CD14-positive monocyte (primary cell): ENCODE measurements at regions not wholly inside any gene's neighbourhood (a gene's known extent, or its start where the extent isn't known, plus 50 kb on each side); places are given as distances from the start of the nearest gene placed in this dataset.

ENCODE experiments used
- DNase-seq, 3 donors: peaks; one replicate each; pipeline ENCODE4 v3.0.0-alpha.2; 2011 to 2022
- H2AFZ ChIP-seq: 2 replicates; pipeline ENCODE4 v1.6.0; 2012; ENCODE audit warnings: mild to moderate bottlenecking, low read depth, low read length, inconsistent platforms; ENCODE audit not compliant: insufficient read depth, poor library complexity, severe bottlenecking
- H3K27ac ChIP-seq, 2 donors: 1 replicate in 1 of 2; 2 replicates in 1 of 2; pipeline ENCODE4 v1.5.1; 2012 to 2013; ENCODE audit warnings: low read length in 2 of 2, control low read depth in 1 of 2, inconsistent platforms in 1 of 2, low read depth in 1 of 2, mild to moderate bottlenecking in 1 of 2
- H3K27me3 ChIP-seq, 2 donors: one replicate each; pipeline versions ENCODE4 v1.6.0 to v1.6.1; 2011 to 2013; ENCODE audit warnings: low read length in 2 of 2; ENCODE audit not compliant: control insufficient read depth in 2 of 2, insufficient read depth in 2 of 2
- H3K36me3 ChIP-seq, 2 donors: replicated peaks in 1 of 2; 1 replicate in 1 of 2; 2 replicates in 1 of 2; pipeline versions ENCODE4 v1.5.1 to v1.6.1; 2012 to 2013; ENCODE audit warnings: low read length in 2 of 2, control low read depth in 1 of 2, inconsistent platforms in 1 of 2, mild to moderate bottlenecking in 1 of 2; ENCODE audit not compliant: insufficient read depth in 2 of 2, control insufficient read depth in 1 of 2
- H3K4me1 ChIP-seq, 2 donors: 1 replicate in 1 of 2; 2 replicates in 1 of 2; pipeline versions ENCODE4 v1.5.1 to v1.6.1; 2012 to 2013; ENCODE audit warnings: low read length in 2 of 2, control low read depth in 1 of 2, inconsistent platforms in 1 of 2, mild to moderate bottlenecking in 1 of 2, moderate library complexity in 1 of 2; ENCODE audit not compliant: insufficient read depth in 2 of 2, control insufficient read depth in 1 of 2
- H3K4me2 ChIP-seq: replicated peaks from 2 replicates; pipeline ENCODE3; 2012; ENCODE audit warnings: low read length, moderate library complexity, mild to moderate bottlenecking; ENCODE audit not compliant: poor library complexity, severe bottlenecking; ENCODE audit errors: extremely low read depth
- H3K4me3 ChIP-seq, 3 experiments: fragments of 200-600 bp in 1 of 3; sonication (generic) in 1 of 3; replicated peaks in 1 of 3; 1 replicate in 2 of 3; 2 replicates in 1 of 3; pipeline ENCODE4 v1.5.1; 2011 to 2013; ENCODE audit warnings: low read length in 3 of 3, mild to moderate bottlenecking in 3 of 3, control low read depth in 2 of 3, low read depth in 2 of 3, inconsistent platforms in 1 of 3, moderate library complexity in 1 of 3
- H3K79me2 ChIP-seq: 2 replicates; pipeline ENCODE4 v1.6.0; 2012; ENCODE audit warnings: mild to moderate bottlenecking, control low read depth, inconsistent platforms, low read length, moderate library complexity; ENCODE audit not compliant: insufficient read depth
- H3K9ac ChIP-seq: 2 replicates; pipeline ENCODE4 v1.6.0; 2017; ENCODE audit warnings: low read length, mild to moderate bottlenecking; ENCODE audit not compliant: insufficient read depth, poor library complexity, severe bottlenecking
- H3K9me3 ChIP-seq, 2 donors: replicated peaks in 1 of 2; 1 replicate in 1 of 2; 2 replicates in 1 of 2; pipeline versions ENCODE4 v1.5.1 to v1.6.1; 2012 to 2013; ENCODE audit warnings: low read length in 2 of 2, control low read depth in 1 of 2; ENCODE audit not compliant: control insufficient read depth in 1 of 2, insufficient read depth in 1 of 2
- H4K20me1 ChIP-seq: 2 replicates; pipeline ENCODE4 v1.6.0; 2012; ENCODE audit warnings: mild to moderate bottlenecking, low read length, control low read depth, moderate library complexity; ENCODE audit not compliant: insufficient read depth
- H3K27ac Mint-ChIP-seq, 7 donors: one replicate each; pipeline ENCODE4 v1.8.0; 2020; ENCODE audit warnings: mild to moderate bottlenecking in 7 of 7, mixed read lengths in 7 of 7, moderate library complexity in 6 of 7, inconsistent platforms in 2 of 7
- H3K27me3 Mint-ChIP-seq, 3 donors: one replicate each; pipeline ENCODE4 v1.8.0; 2021 to 2022; ENCODE audit warnings: low read depth in 3 of 3, mild to moderate bottlenecking in 3 of 3, mixed read lengths in 3 of 3, moderate library complexity in 3 of 3, inconsistent platforms in 1 of 3
- H3K36me3 Mint-ChIP-seq, 2 donors: one replicate each; pipeline ENCODE4 v1.8.0; 2020; ENCODE audit warnings: mixed read lengths in 2 of 2, inconsistent platforms in 1 of 2, mild to moderate bottlenecking in 1 of 2
- H3K4me1 Mint-ChIP-seq: one replicate; pipeline ENCODE4 v1.8.0; 2020; ENCODE audit warnings: mild to moderate bottlenecking, mixed read lengths
- H3K4me3 Mint-ChIP-seq, 2 donors: one replicate each; pipeline ENCODE4 v1.8.0; 2020; ENCODE audit warnings: mild to moderate bottlenecking in 2 of 2, mixed read lengths in 2 of 2, moderate library complexity in 1 of 2
- H3K9me3 Mint-ChIP-seq, 7 donors: one replicate each; pipeline ENCODE4 v1.8.0; 2020 to 2022; ENCODE audit warnings: mixed read lengths in 7 of 7, mild to moderate bottlenecking in 6 of 7, moderate library complexity in 6 of 7, inconsistent platforms in 2 of 7
- WGBS: methylation state at CpG from one replicate; pipeline ENCODE4 v1.1.5; 2013; ENCODE audit warnings: missing lambda C conversion rate; ENCODE audit not compliant: insufficient coverage; 5-methylcytosine and 5-hydroxymethylcytosine counted together
- intact Hi-C, 2 donors: fragments of 100-400 bp; cut with micrococcal nuclease; formaldehyde crosslinking; loops; one replicate each; pipeline versions ENCODE4 v1.15.0 to v1.15.1; 2023
- TF ChIP-seq, protein P1 (sequence below): fragments of 200-600 bp; IDR thresholded peaks from one replicate; pipeline ENCODE4 v1.8.0; 2022; ENCODE audit warnings: antibody characterized with exemption, mild to moderate bottlenecking

- H3K4me2 ChIP-seq = no peak overlapping the region
- H3K27ac ChIP-seq = no peak overlapping the region
- no peaks in the 10 kb centered on the region for H3K79me2 ChIP-seq
- no peak overlapping the region for H3K9ac ChIP-seq
- Mint-ChIP-seq H3K27me3 (no peaks in the 10 kb centered on the region), H3K9me3 (peaks cover 0 to 6% (median 2%) of the 10 kb centered on the region in 7 donors), H3K36me3 (no peaks in the 10 kb centered on the region), H3K4me1 (no peaks in the 10 kb centered on the region), H3K27ac (no peak overlapping the region), H3K4me3 (no peak overlapping the region)
- H3K4me1 ChIP-seq = no peaks in the 10 kb centered on the region
- DNase-seq = no peak
- H3K36me3 ChIP-seq = no peaks in the 10 kb centered on the region
- intact Hi-C loops = no loop called here
- 90% methylated on average over 2 of the region's 6 CpGs for WGBS
- no peaks in the 10 kb centered on the region for H3K27me3 ChIP-seq
- TF ChIP-seq, protein P1, sequence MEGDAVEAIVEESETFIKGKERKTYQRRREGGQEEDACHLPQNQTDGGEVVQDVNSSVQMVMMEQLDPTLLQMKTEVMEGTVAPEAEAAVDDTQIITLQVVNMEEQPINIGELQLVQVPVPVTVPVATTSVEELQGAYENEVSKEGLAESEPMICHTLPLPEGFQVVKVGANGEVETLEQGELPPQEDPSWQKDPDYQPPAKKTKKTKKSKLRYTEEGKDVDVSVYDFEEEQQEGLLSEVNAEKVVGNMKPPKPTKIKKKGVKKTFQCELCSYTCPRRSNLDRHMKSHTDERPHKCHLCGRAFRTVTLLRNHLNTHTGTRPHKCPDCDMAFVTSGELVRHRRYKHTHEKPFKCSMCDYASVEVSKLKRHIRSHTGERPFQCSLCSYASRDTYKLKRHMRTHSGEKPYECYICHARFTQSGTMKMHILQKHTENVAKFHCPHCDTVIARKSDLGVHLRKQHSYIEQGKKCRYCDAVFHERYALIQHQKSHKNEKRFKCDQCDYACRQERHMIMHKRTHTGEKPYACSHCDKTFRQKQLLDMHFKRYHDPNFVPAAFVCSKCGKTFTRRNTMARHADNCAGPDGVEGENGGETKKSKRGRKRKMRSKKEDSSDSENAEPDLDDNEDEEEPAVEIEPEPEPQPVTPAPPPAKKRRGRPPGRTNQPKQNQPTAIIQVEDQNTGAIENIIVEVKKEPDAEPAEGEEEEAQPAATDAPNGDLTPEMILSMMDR = no peak
- no peak overlapping the region for H3K4me3 ChIP-seq
- no peak overlapping the region for H2AFZ ChIP-seq
- no peaks in the 10 kb centered on the region for H4K20me1 ChIP-seq
- peaks cover 0 to 3% of the 10 kb centered on the region in 2 donors for H3K9me3 ChIP-seq
Measured at GRCh38 chr1:217275655-217276398, 355.1 kb downstream of the GPATCH2 start.

GRCh38 chr1:217274927-217275654 lies 355.8 kb downstream of the GPATCH2 start:
- TF ChIP-seq, protein P1 = no peak
- Histone ChIP-seq H4K20me1 (no peaks in the 10 kb centered on the region), H3K9ac (no peak overlapping the region), H3K27me3 (no peaks in the 10 kb centered on the region), H3K79me2 (no peaks in the 10 kb centered on the region), H3K27ac (no peak overlapping the region), H3K36me3 (no peaks in the 10 kb centered on the region), H3K4me2 (no peak overlapping the region), H3K9me3 (peaks cover 0 to 3% of the 10 kb centered on the region in 2 donors), H3K4me3 (no peak overlapping the region), H3K4me1 (no peaks in the 10 kb centered on the region), H2AFZ (no peak overlapping the region)
- peaks cover 0 to 6% (median 2%) of the 10 kb centered on the region in 7 donors for H3K9me3 Mint-ChIP-seq
- H3K4me3 Mint-ChIP-seq = no peak overlapping the region
- no peaks in the 10 kb centered on the region for H3K27me3 Mint-ChIP-seq
- H3K36me3 Mint-ChIP-seq = no peaks in the 10 kb centered on the region
- DNase-seq = no peak
- no peaks in the 10 kb centered on the region for H3K4me1 Mint-ChIP-seq
- no CpG with 5 or more reads among the region's 2 CpGs for WGBS
- no peak overlapping the region for H3K27ac Mint-ChIP-seq
- intact Hi-C loops = no loop called here
